H9 (cell line): ENCODE measurements at regions not wholly inside any gene's neighbourhood (a gene's known extent, or its start where the extent isn't known, plus 50 kb on each side); places are given as distances from the start of the nearest gene placed in this dataset.

Source experiments
- DNase-seq: peaks from one replicate; pipeline ENCODE4 v3.0.0-alpha.2; 2017
- H2AFZ ChIP-seq: one replicate; pipeline ENCODE4 v1.6.1; 2013; ENCODE audit warnings: mild to moderate bottlenecking, low read length, control low read depth, moderate library complexity
- H2AK5ac ChIP-seq: 2 replicates; pipeline ENCODE4 v1.6.1; 2013; ENCODE audit warnings: low read length, control low read depth, mixed read lengths; ENCODE audit not compliant: insufficient read length
- H2BK120ac ChIP-seq: one replicate; pipeline ENCODE4 v1.6.1; 2013; ENCODE audit warnings: low read depth, mild to moderate bottlenecking, low read length, control low read depth, inconsistent platforms; ENCODE audit not compliant: poor library complexity, severe bottlenecking
- H2BK12ac ChIP-seq: 2 replicates; pipeline ENCODE4 v1.6.1; 2013; ENCODE audit warnings: low read length, control low read depth, mixed read lengths, low read depth; ENCODE audit not compliant: insufficient read length
- H2BK15ac ChIP-seq: 2 replicates; pipeline ENCODE4 v1.6.1; 2013; ENCODE audit warnings: low read depth, low read length, control low read depth
- H2BK20ac ChIP-seq: one replicate; pipeline ENCODE4 v1.6.1; 2013; ENCODE audit warnings: low read depth, mild to moderate bottlenecking, low read length, control low read depth, inconsistent platforms; ENCODE audit not compliant: poor library complexity, severe bottlenecking
- H2BK5ac ChIP-seq: 2 replicates; pipeline ENCODE4 v1.6.1; 2013; ENCODE audit warnings: low read length, control low read depth, mixed read lengths; ENCODE audit not compliant: insufficient read length
- H3K14ac ChIP-seq: 2 replicates; pipeline ENCODE4 v1.6.1; 2013; ENCODE audit warnings: low read length, control low read depth; ENCODE audit not compliant: insufficient read depth
- H3K18ac ChIP-seq: 2 replicates; pipeline ENCODE4 v1.6.1; 2013; ENCODE audit warnings: low read depth, mild to moderate bottlenecking, mixed read lengths, low read length, control low read depth; ENCODE audit not compliant: insufficient read length
- H3K23ac ChIP-seq: 2 replicates; pipeline ENCODE4 v1.6.1; 2013; ENCODE audit warnings: low read length, control low read depth, mixed read lengths, low read depth; ENCODE audit not compliant: insufficient read length
- H3K23me2 ChIP-seq: 2 replicates; pipeline ENCODE4 v1.6.1; 2013; ENCODE audit warnings: low read depth, mild to moderate bottlenecking, mixed read lengths, low read length, control low read depth; ENCODE audit not compliant: insufficient read length, poor library complexity, severe bottlenecking
- H3K27ac ChIP-seq: 2 replicates; pipeline ENCODE4 v1.5.1; 2013; ENCODE audit warnings: low read length, control low read depth, mixed read lengths, low read depth; ENCODE audit not compliant: insufficient read length
- H3K27me3 ChIP-seq: 2 replicates; pipeline ENCODE4 v1.6.1; 2013; ENCODE audit warnings: low read length, control low read depth, inconsistent platforms; ENCODE audit not compliant: insufficient read depth
- H3K4ac ChIP-seq: 2 replicates; pipeline ENCODE4 v1.6.1; 2013; ENCODE audit warnings: low read depth, mild to moderate bottlenecking, control low read depth, inconsistent platforms, low read length, moderate library complexity
- H3K4me1 ChIP-seq: 2 replicates; pipeline ENCODE4 v1.6.1; 2013; ENCODE audit warnings: low read length, control low read depth, inconsistent platforms; ENCODE audit not compliant: insufficient read depth
- H3K4me2 ChIP-seq: 2 replicates; pipeline ENCODE4 v1.6.1; 2013; ENCODE audit warnings: low read length, control low read depth, mixed read lengths; ENCODE audit not compliant: insufficient read length, insufficient read depth
- H3K56ac ChIP-seq: 2 replicates; pipeline ENCODE4 v1.6.1; 2013; ENCODE audit warnings: low read depth, mild to moderate bottlenecking, mixed read lengths, low read length, control low read depth; ENCODE audit not compliant: insufficient read length
- H3K79me1 ChIP-seq: 2 replicates; pipeline ENCODE4 v1.6.1; 2013; ENCODE audit warnings: low read depth, mild to moderate bottlenecking, moderate library complexity, low read length, control low read depth, inconsistent platforms; ENCODE audit not compliant: insufficient read depth, poor library complexity, severe bottlenecking
- H3K79me2 ChIP-seq: 2 replicates; pipeline ENCODE4 v1.6.1; 2013; ENCODE audit warnings: low read length, control low read depth, inconsistent platforms; ENCODE audit not compliant: insufficient read depth
- H3K9ac ChIP-seq: 2 replicates; pipeline ENCODE4 v1.6.1; 2013; ENCODE audit warnings: low read length, control low read depth, mixed read lengths; ENCODE audit not compliant: insufficient read length; ENCODE audit errors: extremely low read depth
- H3K9me3 ChIP-seq: one replicate; pipeline ENCODE4 v1.6.1; 2013; ENCODE audit warnings: low read depth, low read length, inconsistent platforms; ENCODE audit not compliant: control insufficient read depth
- H3T11ph ChIP-seq: one replicate; pipeline ENCODE4 v1.6.1; 2013; ENCODE audit warnings: mild to moderate bottlenecking, low read length, control low read depth, inconsistent platforms
- H4K20me1 ChIP-seq: one replicate; pipeline ENCODE4 v1.6.1; 2013; ENCODE audit not compliant: control insufficient read depth, insufficient read length, insufficient read depth
- H4K5ac ChIP-seq: 2 replicates; pipeline ENCODE4 v1.6.1; 2013; ENCODE audit warnings: low read depth, mild to moderate bottlenecking, mixed read lengths, low read length, control low read depth; ENCODE audit not compliant: insufficient read length
- H4K8ac ChIP-seq: replicated peaks from 2 replicates; pipeline ENCODE4 v1.6.1; 2013; ENCODE audit warnings: low read length, control low read depth, mixed read lengths, low read depth; ENCODE audit not compliant: insufficient read length
- H4K91ac ChIP-seq: 2 replicates; pipeline ENCODE4 v1.6.1; 2013; ENCODE audit warnings: low read depth, mild to moderate bottlenecking, moderate library complexity, mixed read lengths, low read length, control low read depth; ENCODE audit not compliant: insufficient read length
- H3K27ac Mint-ChIP-seq, 3 experiments: 2 replicates in 2 of 3; 3 replicates in 1 of 3; pipeline ENCODE4 v1.8.0; 2020 to 2021; ENCODE audit warnings: mixed read lengths in 3 of 3, mild to moderate bottlenecking in 1 of 3, moderate library complexity in 1 of 3
- H3K27me3 Mint-ChIP-seq: 2 replicates; pipeline ENCODE4 v1.8.0; 2021; ENCODE audit warnings: low read depth, mild to moderate bottlenecking, moderate library complexity, mixed read lengths
- H3K36me3 Mint-ChIP-seq, 3 experiments: 2 replicates in 2 of 3; 3 replicates in 1 of 3; pipeline ENCODE4 v1.8.0; 2020 to 2021; ENCODE audit warnings: low read depth in 3 of 3, mixed read lengths in 3 of 3; ENCODE audit not compliant: insufficient read depth in 1 of 3
- H3K4me1 Mint-ChIP-seq, 2 experiments: 2 replicates each; pipeline ENCODE4 v1.8.0; 2020; ENCODE audit warnings: mixed read lengths in 2 of 2
- H3K4me3 Mint-ChIP-seq, 2 experiments: 2 replicates in 1 of 2; 3 replicates in 1 of 2; pipeline ENCODE4 v1.8.0; 2020 to 2021; ENCODE audit warnings: mild to moderate bottlenecking in 2 of 2, mixed read lengths in 2 of 2, moderate library complexity in 1 of 2
- H3K9me3 Mint-ChIP-seq, 2 experiments: 2 replicates in 1 of 2; 3 replicates in 1 of 2; pipeline ENCODE4 v1.8.0; 2020; ENCODE audit warnings: mild to moderate bottlenecking in 2 of 2, mixed read lengths in 2 of 2, moderate library complexity in 1 of 2
- CTCF ChIP-seq: fragments of 200-600 bp; sonication (generic); conservative IDR thresholded peaks from 3 replicates; pipeline ENCODE4 v1.8.0; 2021; ENCODE audit warnings: antibody characterized with exemption, mild to moderate bottlenecking
- WGBS: extraction: QIAGEN DNeasy Blood & Tissue Kit; methylation state at CpG from one replicate; pipeline ENCODE4 v1.1.7; 2013; ENCODE audit warnings: missing lambda C conversion rate, low lambda C conversion rate, mixed read lengths; ENCODE audit not compliant: insufficient read length; ENCODE audit errors: extremely low coverage; 5-methylcytosine and 5-hydroxymethylcytosine counted together

DNA sequence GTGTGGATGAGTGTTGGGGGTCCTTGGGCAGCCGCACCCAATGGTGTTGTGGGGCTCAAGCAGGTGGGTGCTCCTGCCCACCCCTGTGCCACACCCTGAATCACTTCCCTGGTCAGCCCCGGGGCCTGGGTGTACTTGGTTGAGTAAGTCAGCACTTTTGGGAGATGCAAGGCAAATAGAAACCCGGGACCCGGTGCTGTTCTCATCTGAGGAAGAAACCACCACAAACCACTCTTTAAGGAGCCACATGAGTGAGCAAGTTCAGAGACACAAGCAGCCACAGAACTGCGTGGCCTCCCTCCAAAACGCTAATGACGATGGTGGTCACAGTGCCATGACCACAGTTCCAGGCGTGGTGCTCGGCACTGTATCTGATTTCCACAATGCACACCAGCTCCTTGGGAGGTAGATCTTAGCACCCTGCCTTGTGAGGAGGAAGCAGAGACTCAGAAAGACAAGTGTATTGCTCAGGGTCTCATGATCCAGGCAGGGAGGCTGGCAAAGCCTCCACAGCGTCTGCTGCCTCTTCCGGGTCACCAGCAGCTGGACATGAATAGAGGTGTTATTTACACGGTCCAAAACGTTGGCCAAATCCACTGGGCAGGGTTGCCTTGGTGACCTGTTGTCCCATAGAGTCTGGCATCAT, 118.2 kb upstream of the ALDH1A3 start:
- no peak overlapping the region for H2BK20ac ChIP-seq
- H2BK120ac ChIP-seq = no peak overlapping the region
- H3K79me1 ChIP-seq = no peaks in the 10 kb centered on the region
- H2AK5ac ChIP-seq = no peak overlapping the region
- H4K5ac ChIP-seq = no peak overlapping the region
- WGBS = no CpG with 5 or more reads among the region's 13 CpGs
- H3K27me3 ChIP-seq = no peaks in the 10 kb centered on the region
- H4K91ac ChIP-seq = no peak overlapping the region
- no peaks in the 10 kb centered on the region for H3K9me3 ChIP-seq
- no peaks in the 10 kb centered on the region for H4K20me1 ChIP-seq
- no peak overlapping the region for H4K8ac ChIP-seq
- no peaks in the 10 kb centered on the region for H3K23me2 ChIP-seq
- H2BK12ac ChIP-seq = no peak overlapping the region
- no peak overlapping the region for H3K4ac ChIP-seq
- H3K4me2 ChIP-seq = no peak overlapping the region
- no peak overlapping the region for H3K27ac Mint-ChIP-seq
- no peak overlapping the region for H3K18ac ChIP-seq
- no peaks in the 10 kb centered on the region for H3K79me2 ChIP-seq
- no peaks in the 10 kb centered on the region for H3K36me3 Mint-ChIP-seq
- H3K4me3 Mint-ChIP-seq = no peak overlapping the region
- no peaks in the 10 kb centered on the region; the same call in 1 of the 2 replicates for H3K27me3 Mint-ChIP-seq
- no peak overlapping the region for H3K27ac ChIP-seq
- no peaks in the 10 kb centered on the region; a peak in 1 of 5 replicates for H3K9me3 Mint-ChIP-seq
- no peak overlapping the region for H3K14ac ChIP-seq
- H3K56ac ChIP-seq = no peak overlapping the region
- no peak for TF ChIP-seq CTCF
- H3K4me1 Mint-ChIP-seq = peaks cover 21 to 28% of the 10 kb centered on the region in 2 experiments
- no peak overlapping the region for H2AFZ ChIP-seq
- H3K9ac ChIP-seq = no peak overlapping the region
- no peak overlapping the region for H3T11ph ChIP-seq
- no peak overlapping the region for H2BK15ac ChIP-seq
- H2BK5ac ChIP-seq = no peak overlapping the region
- H3K4me1 ChIP-seq = no peaks in the 10 kb centered on the region; the same call in 1 of the 2 replicates
- H3K23ac ChIP-seq = no peak overlapping the region
- DNase-seq = no peak
